K562 (cell line): ENCODE measurements at regions not wholly inside any gene's neighbourhood (a gene's known extent, or its start where the extent isn't known, plus 50 kb on each side); places are given as distances from the start of the nearest gene placed in this dataset.

Source experiments
- ATAC-seq: fragments of 200-7000 bp; cut with Tn5 transposase; 3 replicates; pipeline ENCODE4 v1.9.1; 2020; ENCODE audit warnings: moderate library complexity
- BruUV-seq: library from RNA; stranded (reverse); fragments of 400-500 nt; replicated peaks from 2 replicates; lab custom pipeline; 2021; lab: Mats Ljungman, UMichigan
- CTCF ChIA-PET: fragments of 300-600 bp; formaldehyde crosslinking; extraction: SDS; loops from one replicate; lab custom pipeline; 2021; ENCODE audit warnings: low intra/inter-chr PET ratio; lab: Yijun Ruan, JAX
- POLR2A ChIA-PET: fragments of 300-600, 350-650 bp; sonication (Branson Sonifier 250); formaldehyde crosslinking; extraction: SDS; loops from one replicate; lab custom pipeline; 2021; ENCODE audit warnings: antibody characterized with exemption, inconsistent platforms; lab: Yijun Ruan, JAX
- DNase-seq, 4 experiments: peaks; one replicate each; pipeline versions ENCODE4 v3.0.0 to v3.0.0-alpha.2; 2011 to 2018; ENCODE audit warnings: low spot score in 3 of 4, mixed read lengths in 3 of 4; ENCODE audit errors: extremely low read depth in 1 of 4
- FAIRE-seq: peaks from 2 replicates; lab custom pipeline; 2011; peaks lifted over from hg19 to GRCh38; lab: Jason Lieb, UNC
- H2AFZ ChIP-seq: 2 replicates; pipeline ENCODE4 v1.6.0; 2011; ENCODE audit warnings: low read depth, low read length, control low read depth, inconsistent platforms
- H3K27ac ChIP-seq: fragments of 200-600 bp; 3 replicates; pipeline ENCODE4 v1.8.0; 2011; ENCODE audit warnings: low read depth, mild to moderate bottlenecking, control low read depth, inconsistent platforms, low read length, moderate library complexity, mixed read lengths; ENCODE audit errors: extremely low read depth
- H3K27me3 ChIP-seq, 2 experiments: fragments of 300-600 bp in 1 of 2; 2 replicates in 1 of 2; 3 replicates in 1 of 2; pipeline versions ENCODE4 v1.6.0 to v1.8.0; 2011; ENCODE audit warnings: inconsistent platforms in 2 of 2, low read length in 2 of 2, mild to moderate bottlenecking in 1 of 2, mixed read lengths in 1 of 2, moderate library complexity in 1 of 2; ENCODE audit not compliant: control insufficient read depth in 2 of 2, insufficient read depth in 2 of 2
- H3K36me3 ChIP-seq: fragments of 300-600 bp; 3 replicates; pipeline ENCODE4 v1.8.0; 2011; ENCODE audit warnings: mild to moderate bottlenecking, low read length, inconsistent platforms; ENCODE audit not compliant: control insufficient read depth, insufficient read depth
- H3K4me1 ChIP-seq, 2 experiments: fragments of 200-600 bp in 1 of 2; replicated peaks in 1 of 2; 2 replicates in 1 of 2; 3 replicates in 1 of 2; pipeline versions ENCODE4 v1.5.1 to v1.8.0; 2011; ENCODE audit warnings: inconsistent platforms in 2 of 2, low read length in 2 of 2, mild to moderate bottlenecking in 1 of 2, mixed read lengths in 1 of 2, moderate library complexity in 1 of 2; ENCODE audit not compliant: control insufficient read depth in 2 of 2, insufficient read depth in 2 of 2
- H3K4me2 ChIP-seq: 2 replicates; pipeline ENCODE4 v1.6.1; 2011; ENCODE audit warnings: low read length, control low read depth, inconsistent platforms, mixed read lengths; ENCODE audit not compliant: insufficient read depth
- H3K4me3 ChIP-seq: fragments of 200-600 bp; sonication (generic), shearing (Covaris generic); 2 replicates; pipeline ENCODE4 v1.5.1; 2016; ENCODE audit warnings: control low read depth, inconsistent platforms
- H3K79me2 ChIP-seq: fragments of 200-600 bp; 3 replicates; pipeline ENCODE4 v1.8.0; 2011; ENCODE audit warnings: low read length, inconsistent platforms; ENCODE audit not compliant: control insufficient read depth, insufficient read depth
- H3K9ac ChIP-seq, 2 experiments: 2 replicates each; pipeline versions ENCODE4 v1.6.0 to v1.6.1; 2011; ENCODE audit warnings: low read depth in 2 of 2, low read length in 2 of 2, control low read depth in 1 of 2, inconsistent platforms in 1 of 2, mild to moderate bottlenecking in 1 of 2, mixed read lengths in 1 of 2; ENCODE audit not compliant: insufficient read depth in 1 of 2
- H3K9me1 ChIP-seq: one replicate; pipeline ENCODE4 v1.6.0; 2011; ENCODE audit warnings: inconsistent platforms, mild to moderate bottlenecking, low read length, moderate library complexity; ENCODE audit not compliant: control insufficient read depth, insufficient read depth
- H3K9me3 ChIP-seq: replicated peaks from 2 replicates; pipeline ENCODE4 v1.5.1; 2011; ENCODE audit warnings: low read depth, low read length, inconsistent platforms; ENCODE audit not compliant: control insufficient read depth, insufficient read depth
- H4K20me1 ChIP-seq: replicated peaks from 2 replicates; pipeline ENCODE4 v1.6.1; 2011; ENCODE audit warnings: low read length, inconsistent platforms, mixed read lengths; ENCODE audit not compliant: control insufficient read depth, insufficient read depth
- BACH1 ChIP-seq: fragments of 200-800 bp; sonication (Bioruptor generic); IDR thresholded peaks from 2 replicates; pipeline ENCODE4 v1.6.1; 2016; ENCODE audit warnings: missing genetic modification characterization, missing compliant biosample characterization
- SETDB1 ChIP-seq: IDR thresholded peaks from one replicate; pipeline ENCODE4 v1.6.1; 2012; ENCODE audit warnings: low read length, control low read depth, inconsistent platforms
- ZBTB17 ChIP-seq: fragments of 450-650 bp; formaldehyde crosslinking; IDR thresholded peaks from 2 replicates; pipeline ENCODE4 v1.4.0; 2020; ENCODE audit warnings: mild to moderate bottlenecking
- WGBS: fragments of 100-300 bp; shearing (Covaris generic); methylation state at CpG from one replicate; pipeline ENCODE4 v1.1.6; 2016; ENCODE audit warnings: low coverage, mixed read lengths; ENCODE audit not compliant: insufficient coverage; ENCODE audit errors: missing lambda C conversion rate; 5-methylcytosine and 5-hydroxymethylcytosine counted together
- in situ Hi-C: fragments of 300-500 bp; cut with MboI; formaldehyde crosslinking; loops from 4 replicates; pipeline ENCODE4 v1.15.0; 2018; ENCODE audit warnings: inconsistent platforms, mixed read lengths
- intact Hi-C: fragments of 100-400 bp; cut with micrococcal nuclease; formaldehyde crosslinking; loops from 2 replicates; pipeline ENCODE4 v1.14.2; 2022
- TF ChIP-seq, protein P1 (sequence below): fragments of 250-450 bp; sonication (Bioruptor Pico); IDR thresholded peaks from 2 replicates; pipeline ENCODE4 v1.4.0; 2020; ENCODE audit warnings: borderline replicate concordance
- TF ChIP-seq, protein P2 (sequence below): fragments of 200-600 bp; sonication (generic); IDR thresholded peaks from one replicate; pipeline ENCODE4 v1.6.1; 2012; ENCODE audit warnings: mild to moderate bottlenecking, low read depth, low read length, inconsistent platforms

GRCh38 chr4:163895378-163896005 is 401.0 kb downstream of the TMA16 start:
- H3K9me1 ChIP-seq: no peaks in the 10 kb centered on the region
- no peaks in the 10 kb centered on the region for H3K36me3 ChIP-seq
- H3K27me3 ChIP-seq: no peaks in the 10 kb centered on the region
- peaks cover 10% of the 10 kb centered on the region; the same call in 1 of the 2 replicates for H3K9me3 ChIP-seq
- H4K20me1 ChIP-seq: no peaks in the 10 kb centered on the region
- H3K79me2 ChIP-seq: no peaks in the 10 kb centered on the region
- in situ Hi-C loops: no loop called here
- H3K9ac ChIP-seq: no peak overlapping the region
- intact Hi-C loops: no loop called here
- DNase-seq (no peak), ATAC-seq (no peak), FAIRE-seq (no peak)
- ChIA-PET CTCF (no interaction called here), POLR2A (no interaction called here)
- no peak overlapping the region for H3K4me3 ChIP-seq
- WGBS: 0% methylated on average over 3 of the region's 3 CpGs
- no peak for TF ChIP-seq BACH1
- no peak for TF ChIP-seq ZBTB17 (CRISPR knock-in tag)
- TF ChIP-seq SETDB1: no peak
- TF ChIP-seq, protein P1, sequence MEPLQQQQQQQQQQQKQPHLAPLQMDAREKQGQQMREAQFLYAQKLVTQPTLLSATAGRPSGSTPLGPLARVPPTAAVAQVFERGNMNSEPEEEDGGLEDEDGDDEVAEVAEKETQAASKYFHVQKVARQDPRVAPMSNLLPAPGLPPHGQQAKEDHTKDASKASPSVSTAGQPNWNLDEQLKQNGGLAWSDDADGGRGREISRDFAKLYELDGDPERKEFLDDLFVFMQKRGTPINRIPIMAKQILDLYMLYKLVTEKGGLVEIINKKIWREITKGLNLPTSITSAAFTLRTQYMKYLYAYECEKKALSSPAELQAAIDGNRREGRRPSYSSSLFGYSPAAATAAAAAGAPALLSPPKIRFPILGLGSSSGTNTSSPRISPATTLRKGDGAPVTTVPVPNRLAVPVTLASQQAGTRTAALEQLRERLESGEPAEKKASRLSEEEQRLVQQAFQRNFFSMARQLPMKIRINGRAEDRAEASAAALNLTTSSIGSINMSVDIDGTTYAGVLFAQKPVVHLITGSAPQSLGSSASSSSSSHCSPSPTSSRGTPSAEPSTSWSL (CRISPR knock-in tag): no peak
- TF ChIP-seq, protein P2, sequence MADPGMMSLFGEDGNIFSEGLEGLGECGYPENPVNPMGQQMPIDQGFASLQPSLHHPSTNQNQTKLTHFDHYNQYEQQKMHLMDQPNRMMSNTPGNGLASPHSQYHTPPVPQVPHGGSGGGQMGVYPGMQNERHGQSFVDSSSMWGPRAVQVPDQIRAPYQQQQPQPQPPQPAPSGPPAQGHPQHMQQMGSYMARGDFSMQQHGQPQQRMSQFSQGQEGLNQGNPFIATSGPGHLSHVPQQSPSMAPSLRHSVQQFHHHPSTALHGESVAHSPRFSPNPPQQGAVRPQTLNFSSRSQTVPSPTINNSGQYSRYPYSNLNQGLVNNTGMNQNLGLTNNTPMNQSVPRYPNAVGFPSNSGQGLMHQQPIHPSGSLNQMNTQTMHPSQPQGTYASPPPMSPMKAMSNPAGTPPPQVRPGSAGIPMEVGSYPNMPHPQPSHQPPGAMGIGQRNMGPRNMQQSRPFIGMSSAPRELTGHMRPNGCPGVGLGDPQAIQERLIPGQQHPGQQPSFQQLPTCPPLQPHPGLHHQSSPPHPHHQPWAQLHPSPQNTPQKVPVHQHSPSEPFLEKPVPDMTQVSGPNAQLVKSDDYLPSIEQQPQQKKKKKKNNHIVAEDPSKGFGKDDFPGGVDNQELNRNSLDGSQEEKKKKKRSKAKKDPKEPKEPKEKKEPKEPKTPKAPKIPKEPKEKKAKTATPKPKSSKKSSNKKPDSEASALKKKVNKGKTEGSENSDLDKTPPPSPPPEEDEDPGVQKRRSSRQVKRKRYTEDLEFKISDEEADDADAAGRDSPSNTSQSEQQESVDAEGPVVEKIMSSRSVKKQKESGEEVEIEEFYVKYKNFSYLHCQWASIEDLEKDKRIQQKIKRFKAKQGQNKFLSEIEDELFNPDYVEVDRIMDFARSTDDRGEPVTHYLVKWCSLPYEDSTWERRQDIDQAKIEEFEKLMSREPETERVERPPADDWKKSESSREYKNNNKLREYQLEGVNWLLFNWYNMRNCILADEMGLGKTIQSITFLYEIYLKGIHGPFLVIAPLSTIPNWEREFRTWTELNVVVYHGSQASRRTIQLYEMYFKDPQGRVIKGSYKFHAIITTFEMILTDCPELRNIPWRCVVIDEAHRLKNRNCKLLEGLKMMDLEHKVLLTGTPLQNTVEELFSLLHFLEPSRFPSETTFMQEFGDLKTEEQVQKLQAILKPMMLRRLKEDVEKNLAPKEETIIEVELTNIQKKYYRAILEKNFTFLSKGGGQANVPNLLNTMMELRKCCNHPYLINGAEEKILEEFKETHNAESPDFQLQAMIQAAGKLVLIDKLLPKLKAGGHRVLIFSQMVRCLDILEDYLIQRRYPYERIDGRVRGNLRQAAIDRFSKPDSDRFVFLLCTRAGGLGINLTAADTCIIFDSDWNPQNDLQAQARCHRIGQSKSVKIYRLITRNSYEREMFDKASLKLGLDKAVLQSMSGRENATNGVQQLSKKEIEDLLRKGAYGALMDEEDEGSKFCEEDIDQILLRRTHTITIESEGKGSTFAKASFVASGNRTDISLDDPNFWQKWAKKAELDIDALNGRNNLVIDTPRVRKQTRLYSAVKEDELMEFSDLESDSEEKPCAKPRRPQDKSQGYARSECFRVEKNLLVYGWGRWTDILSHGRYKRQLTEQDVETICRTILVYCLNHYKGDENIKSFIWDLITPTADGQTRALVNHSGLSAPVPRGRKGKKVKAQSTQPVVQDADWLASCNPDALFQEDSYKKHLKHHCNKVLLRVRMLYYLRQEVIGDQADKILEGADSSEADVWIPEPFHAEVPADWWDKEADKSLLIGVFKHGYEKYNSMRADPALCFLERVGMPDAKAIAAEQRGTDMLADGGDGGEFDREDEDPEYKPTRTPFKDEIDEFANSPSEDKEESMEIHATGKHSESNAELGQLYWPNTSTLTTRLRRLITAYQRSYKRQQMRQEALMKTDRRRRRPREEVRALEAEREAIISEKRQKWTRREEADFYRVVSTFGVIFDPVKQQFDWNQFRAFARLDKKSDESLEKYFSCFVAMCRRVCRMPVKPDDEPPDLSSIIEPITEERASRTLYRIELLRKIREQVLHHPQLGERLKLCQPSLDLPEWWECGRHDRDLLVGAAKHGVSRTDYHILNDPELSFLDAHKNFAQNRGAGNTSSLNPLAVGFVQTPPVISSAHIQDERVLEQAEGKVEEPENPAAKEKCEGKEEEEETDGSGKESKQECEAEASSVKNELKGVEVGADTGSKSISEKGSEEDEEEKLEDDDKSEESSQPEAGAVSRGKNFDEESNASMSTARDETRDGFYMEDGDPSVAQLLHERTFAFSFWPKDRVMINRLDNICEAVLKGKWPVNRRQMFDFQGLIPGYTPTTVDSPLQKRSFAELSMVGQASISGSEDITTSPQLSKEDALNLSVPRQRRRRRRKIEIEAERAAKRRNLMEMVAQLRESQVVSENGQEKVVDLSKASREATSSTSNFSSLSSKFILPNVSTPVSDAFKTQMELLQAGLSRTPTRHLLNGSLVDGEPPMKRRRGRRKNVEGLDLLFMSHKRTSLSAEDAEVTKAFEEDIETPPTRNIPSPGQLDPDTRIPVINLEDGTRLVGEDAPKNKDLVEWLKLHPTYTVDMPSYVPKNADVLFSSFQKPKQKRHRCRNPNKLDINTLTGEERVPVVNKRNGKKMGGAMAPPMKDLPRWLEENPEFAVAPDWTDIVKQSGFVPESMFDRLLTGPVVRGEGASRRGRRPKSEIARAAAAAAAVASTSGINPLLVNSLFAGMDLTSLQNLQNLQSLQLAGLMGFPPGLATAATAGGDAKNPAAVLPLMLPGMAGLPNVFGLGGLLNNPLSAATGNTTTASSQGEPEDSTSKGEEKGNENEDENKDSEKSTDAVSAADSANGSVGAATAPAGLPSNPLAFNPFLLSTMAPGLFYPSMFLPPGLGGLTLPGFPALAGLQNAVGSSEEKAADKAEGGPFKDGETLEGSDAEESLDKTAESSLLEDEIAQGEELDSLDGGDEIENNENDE: no peak
- no peak overlapping the region for H2AFZ ChIP-seq
- H3K4me2 ChIP-seq: no peak overlapping the region
- BruUV-seq: no TSS peak
- no peak overlapping the region for H3K27ac ChIP-seq
- H3K4me1 ChIP-seq: no peaks in the 10 kb centered on the region
